Lower lobe of right lung (tissue), 2 donors: ENCODE measurements at regions not wholly inside any gene's neighbourhood (a gene's known extent, or its start where the extent isn't known, plus 50 kb on each side); places are given as distances from the start of the nearest gene placed in this dataset.

Source experiments
- ATAC-seq, 2 donors: fragments of 200-7000 bp; cut with Tn5 transposase; one replicate each; pipeline ENCODE4 v1.9.1; 2020 to 2022; ENCODE audit warnings: mild to moderate bottlenecking in 2 of 2, moderate library complexity in 2 of 2
- DNase-seq: peaks from one replicate; pipeline ENCODE4 v3.0.0-alpha.2; 2020
- H3K27ac ChIP-seq: fragments of 200-600 bp; one replicate; pipeline ENCODE4 v1.8.0; 2022
- H3K27me3 ChIP-seq: fragments of 200-600 bp; one replicate; pipeline ENCODE4 v1.8.0; 2022; ENCODE audit warnings: low read depth
- H3K36me3 ChIP-seq: fragments of 200-600 bp; one replicate; pipeline ENCODE4 v1.8.0; 2022; ENCODE audit warnings: mild to moderate bottlenecking
- H3K4me1 ChIP-seq: fragments of 200-600 bp; one replicate; pipeline ENCODE4 v1.8.0; 2022
- H3K4me3 ChIP-seq: fragments of 200-600 bp; one replicate; pipeline ENCODE4 v1.8.0; 2022; ENCODE audit warnings: mild to moderate bottlenecking
- H3K9me3 ChIP-seq: fragments of 200-600 bp; one replicate; pipeline ENCODE4 v1.8.0; 2022
- CTCF ChIP-seq: fragments of 200-600 bp; IDR thresholded peaks from one replicate; pipeline ENCODE4 v1.8.0; 2022; ENCODE audit warnings: antibody characterized with exemption, mild to moderate bottlenecking
- intact Hi-C: fragments of 100-400 bp; cut with DNase I; formaldehyde crosslinking; loops from one replicate; pipeline ENCODE4 v1.11.0; 2022
- donor health status: DM: no; HTN: yes; CAD: no; lungs with severe emphysema.

- no peak for TF ChIP-seq CTCF
- ATAC-seq (no peak), DNase-seq (no peak)
- no peak overlapping the region for H3K4me3 ChIP-seq
- no peak overlapping the region for H3K27ac ChIP-seq
- intact Hi-C loops, result no loop called here
- no peaks in the 10 kb centered on the region for H3K36me3 ChIP-seq
- no peaks in the 10 kb centered on the region for H3K27me3 ChIP-seq
- H3K9me3 ChIP-seq, result no peaks in the 10 kb centered on the region
- no peaks in the 10 kb centered on the region for H3K4me1 ChIP-seq
Observed at GRCh38 chr5:54769746-54770145, 215.6 kb downstream of the ESM1 start.

- no peaks in the 10 kb centered on the region for H3K36me3 ChIP-seq
- H3K27me3 ChIP-seq, result no peaks in the 10 kb centered on the region
- no peak for DNase-seq
- no peak overlapping the region for H3K27ac ChIP-seq
- H3K9me3 ChIP-seq, result no peaks in the 10 kb centered on the region
- no peaks in the 10 kb centered on the region for H3K4me1 ChIP-seq
- H3K4me3 ChIP-seq, result no peak overlapping the region
- intact Hi-C loops, result no loop called here
- peak in 1 of 2 donors; percentile 69 for ATAC-seq
- no peak for TF ChIP-seq CTCF
Observed at GRCh38 chr5:54769072-54769471, 216.3 kb downstream of the ESM1 start.

GRCh38 chr5:54766748-54767147 lies 218.6 kb downstream of the ESM1 start:
- no peaks in the 10 kb centered on the region for H3K9me3 ChIP-seq
- H3K27ac ChIP-seq, result no peak overlapping the region
- ATAC-seq, result no peak
- H3K36me3 ChIP-seq, result no peaks in the 10 kb centered on the region
- H3K4me1 ChIP-seq, result no peaks in the 10 kb centered on the region
- intact Hi-C loops, result no loop called here
- no peaks in the 10 kb centered on the region for H3K27me3 ChIP-seq
- no peak overlapping the region for H3K4me3 ChIP-seq
- DNase-seq, result no peak
- TF ChIP-seq CTCF, result no peak

- intact Hi-C loops, result no loop called here
- Histone ChIP-seq H3K4me1 (peaks cover 2% of the 10 kb centered on the region), H3K27ac (no peak overlapping the region), H3K9me3 (no peaks in the 10 kb centered on the region), H3K36me3 (no peaks in the 10 kb centered on the region), H3K27me3 (no peaks in the 10 kb centered on the region), H3K4me3 (no peak overlapping the region)
- DNase-seq (no peak), ATAC-seq (no peak)
- no peak for TF ChIP-seq CTCF
Observed at GRCh38 chr5:54765165-54766028, 220.0 kb downstream of the ESM1 start.

- H3K9me3 ChIP-seq, result no peaks in the 10 kb centered on the region
- no peaks in the 10 kb centered on the region for H3K27me3 ChIP-seq
- H3K27ac ChIP-seq, result no peak overlapping the region
- TF ChIP-seq CTCF, result no peak
- H3K4me3 ChIP-seq, result no peak overlapping the region
- no peaks in the 10 kb centered on the region for H3K36me3 ChIP-seq
- DNase-seq (no peak), ATAC-seq (peak in 1 of 2 donors; percentile 32)
- peaks cover 3% of the 10 kb centered on the region for H3K4me1 ChIP-seq
- intact Hi-C loops, result no loop called here
Observed at GRCh38 chr5:54764102-54765090, 221.0 kb downstream of the ESM1 start.
